Epithelial cell of proximal tubule (primary cell): ENCODE measurements at regions not wholly inside any gene's neighbourhood (a gene's known extent, or its start where the extent isn't known, plus 50 kb on each side); places are given as distances from the start of the nearest gene placed in this dataset.

Experiments
- DNase-seq: peaks from one replicate; pipeline ENCODE4 v3.0.0-alpha.2; 2011; ENCODE audit warnings: low read depth
- H3K4me3 ChIP-seq: 2 replicates; pipeline ENCODE4 v1.5.1; 2011; ENCODE audit warnings: low read depth, mild to moderate bottlenecking, low read length
- CTCF ChIP-seq: conservative IDR thresholded peaks from 2 replicates; pipeline ENCODE4 v1.5.1; 2012; ENCODE audit warnings: low read depth, mild to moderate bottlenecking, low read length

- no peak for TF ChIP-seq CTCF
- no peak overlapping the region for H3K4me3 ChIP-seq
- DNase-seq: no peak
Observed at GRCh38 chr13:36764536-36764935, 54.5 kb upstream of the RFXAP start.

GRCh38 chr13:36764957-36765356 is 54.1 kb upstream of the RFXAP start:
- H3K4me3 ChIP-seq: no peak overlapping the region
- DNase-seq: no peak
- TF ChIP-seq CTCF: no peak

- no peak overlapping the region for H3K4me3 ChIP-seq
- DNase-seq: peak; percentile 60
- no peak for TF ChIP-seq CTCF
Observed at GRCh38 chr13:36766295-36766694, 52.7 kb upstream of the RFXAP start.

- DNase-seq: no peak
- H3K4me3 ChIP-seq: no peak overlapping the region
- no peak for TF ChIP-seq CTCF
Observed at GRCh38 chr13:36767276-36767675, 51.7 kb upstream of the RFXAP start.

GRCh38 chr13:36769126-36769525 is 49.9 kb upstream of the RFXAP start:
- no peak overlapping the region for H3K4me3 ChIP-seq
- no peak for DNase-seq
- no peak for TF ChIP-seq CTCF
